NCI-H345 treated with DMSO at 0.1 percent for 48 hours (cell line): ENCODE measurements at regions not wholly inside any gene's neighbourhood (a gene's known extent, or its start where the extent isn't known, plus 50 kb on each side); places are given as distances from the start of the nearest gene placed in this dataset.

Experiments used
- DNase-seq: peaks from one replicate; lab custom pipeline; 2025; ENCODE audit not compliant: unreplicated experiment; lab: John Stamatoyannopoulos, UW

DNA sequence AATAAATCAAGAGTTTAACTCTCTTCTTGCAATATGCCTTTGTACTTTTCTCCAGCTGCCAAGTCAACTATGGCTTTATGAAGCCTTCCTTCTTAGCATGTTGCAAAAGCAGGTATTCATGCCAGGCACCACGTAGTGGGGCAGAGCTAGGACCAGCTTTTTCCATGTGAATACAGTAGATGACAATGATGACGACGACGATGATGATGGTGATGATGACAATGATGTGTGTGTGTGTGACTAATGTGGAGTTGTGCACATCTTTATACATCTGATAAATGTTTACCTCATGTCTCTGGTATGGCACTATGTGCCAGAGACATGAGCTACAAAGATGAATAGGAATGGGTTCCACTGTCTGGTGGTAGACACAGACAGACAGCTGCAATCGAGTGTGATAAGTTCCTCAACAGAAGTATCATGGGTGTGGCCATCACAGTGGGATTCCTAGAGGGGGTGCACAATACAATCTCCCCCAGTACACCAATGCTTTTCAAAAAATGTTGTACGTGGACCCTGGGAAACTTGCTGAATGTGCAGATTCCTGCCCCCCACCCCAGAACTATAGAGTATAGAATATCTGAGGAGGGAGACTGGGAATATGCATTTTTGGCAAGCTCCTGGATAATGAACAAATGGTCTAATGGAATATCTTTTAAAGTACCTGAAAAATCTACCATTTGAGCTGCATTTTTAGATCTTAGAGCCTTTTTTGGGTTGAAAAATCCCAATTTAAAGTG is 183.4 kb downstream of the ABCC12 start:
- no peak for DNase-seq

DNA sequence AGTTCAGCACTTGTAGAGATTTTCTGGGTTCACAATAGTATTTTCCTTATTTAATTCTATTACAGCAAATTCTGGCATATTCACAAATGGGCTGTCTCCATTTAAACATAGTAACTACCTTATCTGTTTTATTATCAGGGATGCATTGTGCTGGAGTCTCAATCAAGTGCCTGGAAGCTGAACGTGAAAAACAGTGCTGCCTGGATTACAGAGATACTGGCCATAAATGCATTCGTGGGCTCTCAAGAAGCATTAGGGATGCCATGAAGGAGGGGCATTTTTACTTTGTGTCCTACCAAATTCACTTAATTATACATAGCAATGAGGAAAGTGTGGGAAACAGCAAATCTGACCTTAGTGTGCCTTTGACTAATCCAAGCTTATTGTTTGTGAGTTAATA is 184.6 kb downstream of the ABCC12 start:
- DNase-seq, result no peak

DNA sequence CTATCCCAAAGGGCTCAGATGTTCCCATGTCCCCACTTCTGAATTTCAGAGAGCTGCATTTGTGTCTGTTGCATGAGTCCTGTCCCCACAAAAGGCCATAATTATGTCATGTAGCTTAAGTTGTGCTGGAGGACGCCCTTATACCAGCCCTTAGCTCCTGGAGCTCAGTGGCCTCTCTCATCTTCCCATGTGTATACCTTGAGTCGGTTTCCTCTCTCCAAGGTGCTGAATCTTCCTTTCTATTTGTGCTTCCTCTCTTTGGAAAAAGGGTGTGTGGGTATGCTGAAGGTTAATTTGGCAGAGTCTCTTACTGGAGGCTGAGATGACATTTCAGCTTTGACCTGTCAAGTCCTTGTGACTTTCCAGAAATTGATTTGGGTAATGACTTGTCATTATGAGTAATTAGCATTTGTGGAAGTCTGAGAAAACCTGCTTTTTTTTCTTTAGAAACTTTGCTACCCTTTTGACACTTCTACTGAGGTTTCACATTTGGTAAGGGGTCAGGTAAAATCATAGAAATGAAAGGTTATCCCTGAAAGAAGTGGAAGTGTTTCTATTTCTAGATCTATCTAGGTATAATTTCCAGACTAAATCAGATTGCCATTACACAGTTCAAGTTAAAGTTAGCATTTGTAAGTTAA is 185.4 kb downstream of the ABCC12 start:
- DNase-seq, result no peak

DNA sequence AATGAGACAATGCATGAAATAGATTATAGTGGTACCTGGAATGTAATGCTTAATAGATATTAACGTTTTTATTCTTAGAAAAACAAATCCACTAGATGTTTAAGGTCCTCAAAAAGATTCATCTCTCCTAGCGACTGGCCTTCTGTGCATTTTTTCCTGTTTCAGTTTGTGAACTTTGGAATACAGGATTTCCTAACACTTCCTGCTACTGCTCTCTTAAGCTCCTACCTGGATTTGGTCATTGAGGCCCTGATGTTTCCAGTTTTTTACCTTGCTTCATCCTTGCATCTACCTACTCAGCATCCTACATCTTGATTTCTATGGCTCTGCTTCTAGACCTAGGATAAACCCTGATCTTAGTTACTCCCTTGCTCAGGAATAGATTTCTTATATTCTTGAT is 188.4 kb downstream of the ABCC12 start:
- no peak for DNase-seq

DNA sequence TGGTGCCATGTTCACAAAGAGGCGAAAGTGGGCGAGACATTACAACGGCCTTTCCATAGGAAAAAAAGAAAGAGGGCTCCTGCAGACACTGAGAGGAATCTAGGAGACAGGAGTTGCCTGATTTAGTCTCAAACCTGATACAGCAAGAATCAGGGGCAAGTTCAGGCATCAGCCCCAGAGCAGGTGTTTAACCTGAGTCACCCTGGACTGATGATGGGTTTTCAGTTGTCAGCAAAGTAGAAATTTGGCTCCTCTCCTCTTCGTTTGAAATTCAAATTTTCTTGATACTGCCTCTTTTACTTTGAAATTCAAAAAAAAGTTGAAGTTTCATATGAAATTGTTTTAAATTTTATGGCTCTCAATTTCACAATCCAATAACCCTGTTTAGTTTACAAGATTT is 189.5 kb downstream of the ABCC12 start:
- DNase-seq, result no peak

DNA sequence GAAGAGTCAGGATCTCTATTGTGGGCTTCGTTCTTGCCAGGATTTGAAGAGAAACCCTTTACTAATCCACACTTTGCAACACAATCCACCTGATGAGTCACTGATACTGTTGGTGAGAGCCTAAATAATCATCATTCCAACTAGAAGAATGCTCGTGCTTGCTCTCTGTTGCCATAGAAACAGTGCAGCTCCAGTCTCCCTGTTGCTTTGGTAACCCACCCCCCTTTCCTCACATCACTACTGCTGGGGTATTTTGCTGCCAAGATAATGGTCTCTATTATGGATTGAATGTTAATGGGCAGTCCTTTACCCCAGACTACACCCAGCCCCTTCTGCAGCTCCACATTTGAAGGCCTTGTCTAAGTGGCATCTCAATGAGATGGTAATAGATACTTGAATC is 190.4 kb downstream of the ABCC12 start:
- no peak for DNase-seq

DNA sequence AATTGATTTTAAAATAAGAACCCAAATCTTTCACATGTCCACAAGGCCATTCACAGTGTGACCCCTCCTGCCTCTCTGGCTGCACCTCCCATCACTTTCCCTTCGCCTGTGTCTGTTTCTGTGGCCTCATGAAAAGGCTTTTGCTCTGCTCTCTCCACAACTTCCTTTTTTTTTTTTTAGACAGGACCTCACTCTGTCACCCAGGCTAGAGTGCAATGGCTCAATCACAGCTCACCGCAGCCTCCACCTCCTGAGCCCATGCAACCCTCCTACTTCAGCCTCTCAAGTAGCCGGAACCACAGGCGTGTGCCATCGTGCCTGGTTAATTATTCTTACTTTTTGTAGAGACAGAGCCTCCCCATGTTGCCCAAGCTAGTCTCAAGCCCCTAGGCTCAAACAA is 197.1 kb downstream of the ABCC12 start:
- DNase-seq, result no peak

DNA sequence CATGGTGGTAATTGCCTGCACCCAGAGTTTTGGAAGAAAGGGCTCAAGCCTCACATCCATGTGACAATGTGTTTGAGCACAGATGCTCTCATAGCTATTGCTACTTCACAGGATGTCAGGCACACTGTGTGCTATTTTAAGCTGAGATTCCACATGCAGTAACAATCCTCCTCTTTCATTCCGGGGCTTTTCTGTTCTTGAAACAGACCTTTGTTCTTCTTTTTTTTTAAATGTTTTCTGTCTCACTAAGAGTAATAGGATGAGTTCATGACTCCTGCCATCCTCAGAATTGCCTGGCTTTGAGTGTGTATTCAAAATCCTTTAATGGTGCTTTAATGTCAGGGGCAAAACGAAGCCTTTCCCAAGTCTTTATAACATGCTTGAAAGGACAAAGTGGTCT is 198.9 kb downstream of the ABCC12 start:
- no peak for DNase-seq

DNA sequence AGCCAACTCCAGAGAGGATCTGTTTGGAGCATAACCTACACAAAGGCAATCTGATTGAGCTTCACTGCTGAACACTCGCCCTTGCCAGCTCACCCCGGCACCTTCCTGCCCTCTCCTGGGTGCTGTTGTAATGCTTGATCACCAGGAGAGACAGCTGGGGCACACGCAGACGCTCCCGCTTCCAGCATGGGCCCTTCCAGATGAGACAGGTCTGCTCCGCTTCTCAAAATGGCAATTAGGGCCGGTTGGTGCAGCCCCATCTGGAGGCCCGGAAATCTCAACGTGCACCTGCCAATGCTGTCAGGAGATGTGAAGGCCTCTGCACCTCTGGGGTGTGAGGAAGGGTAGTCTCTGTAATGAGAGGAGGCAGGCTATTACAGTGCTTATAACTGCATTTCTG is 206.1 kb downstream of the ABCC12 start:
- DNase-seq, result no peak

DNA sequence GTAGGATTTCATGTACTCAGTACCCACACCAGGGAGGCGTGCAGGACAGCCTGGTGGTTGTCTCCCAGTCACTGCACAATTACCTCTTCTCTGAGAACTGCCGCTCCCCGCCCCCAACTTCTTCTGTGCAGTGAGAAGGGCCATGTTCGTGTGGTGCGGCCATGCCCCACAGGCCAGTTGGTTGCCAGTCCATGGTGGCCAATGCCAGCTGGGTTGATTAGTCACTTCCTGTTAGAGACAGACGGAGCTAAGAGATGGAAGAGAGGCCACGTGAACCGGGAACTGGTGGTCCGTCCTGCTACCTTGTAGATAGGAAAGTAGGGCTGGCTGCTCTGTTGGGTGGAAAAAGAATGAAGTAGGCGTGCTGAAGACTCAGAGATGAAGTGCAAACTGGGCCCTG is 206.5 kb downstream of the ABCC12 start:
- DNase-seq, result no peak

DNA sequence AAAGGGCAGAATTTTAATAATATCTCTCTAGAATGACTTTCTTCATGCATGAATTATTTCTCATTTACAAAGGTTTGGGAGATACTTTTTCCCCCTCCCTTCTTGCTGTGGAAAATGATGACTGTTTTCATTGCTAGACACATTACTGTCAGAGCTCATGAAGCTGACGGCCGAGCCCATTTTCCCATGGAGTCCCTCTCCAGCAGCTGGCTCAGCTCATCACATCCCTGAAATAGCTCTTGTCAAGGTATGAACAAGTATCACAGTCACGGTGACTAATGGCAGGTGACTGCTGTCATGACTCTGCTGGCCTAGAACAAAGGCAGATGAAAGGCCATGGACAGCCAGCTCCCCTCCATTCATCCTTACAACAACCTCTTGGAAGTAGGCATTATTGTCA is 208.1 kb downstream of the ABCC12 start:
- no peak for DNase-seq

DNA sequence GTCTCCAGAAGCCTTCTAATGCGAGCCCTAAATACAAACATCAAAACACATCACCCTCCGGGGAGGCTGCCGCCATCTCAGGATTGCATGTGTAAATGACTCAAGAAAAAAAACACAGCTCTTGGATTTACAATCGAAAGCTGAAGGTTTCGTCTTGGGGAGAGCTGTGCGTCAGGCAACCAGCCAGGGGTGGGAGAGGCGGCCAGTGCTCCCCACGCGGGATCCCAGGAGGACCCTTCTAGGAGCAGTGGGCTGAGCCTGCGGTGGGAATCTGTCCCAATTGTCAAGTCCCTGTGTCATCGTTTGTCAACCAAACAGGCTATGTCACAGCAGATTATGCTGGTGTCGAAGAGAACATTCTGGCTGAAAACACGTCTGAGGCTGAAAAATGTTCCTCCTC is 209.7 kb downstream of the ABCC12 start:
- no peak for DNase-seq

DNA sequence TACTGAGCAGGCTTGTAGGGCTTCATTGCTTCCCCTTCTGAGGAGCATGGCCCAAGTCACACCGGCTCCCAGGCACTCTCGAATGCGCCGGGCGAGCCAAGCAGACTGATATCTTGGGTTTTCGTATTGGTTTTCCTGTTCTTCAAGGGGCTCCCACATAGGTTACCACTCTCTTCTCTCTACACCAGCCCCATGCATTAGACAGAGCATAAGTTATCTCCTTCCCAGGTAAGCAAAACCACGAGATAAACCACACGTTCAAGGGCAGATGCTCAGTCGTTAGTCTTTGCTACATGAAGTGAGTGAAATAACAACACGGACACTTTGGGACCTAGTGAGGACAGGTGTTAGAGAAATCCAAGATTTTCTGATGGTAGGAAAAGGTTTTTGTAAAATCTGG is 211.2 kb downstream of the ABCC12 start:
- DNase-seq, result no peak

DNA sequence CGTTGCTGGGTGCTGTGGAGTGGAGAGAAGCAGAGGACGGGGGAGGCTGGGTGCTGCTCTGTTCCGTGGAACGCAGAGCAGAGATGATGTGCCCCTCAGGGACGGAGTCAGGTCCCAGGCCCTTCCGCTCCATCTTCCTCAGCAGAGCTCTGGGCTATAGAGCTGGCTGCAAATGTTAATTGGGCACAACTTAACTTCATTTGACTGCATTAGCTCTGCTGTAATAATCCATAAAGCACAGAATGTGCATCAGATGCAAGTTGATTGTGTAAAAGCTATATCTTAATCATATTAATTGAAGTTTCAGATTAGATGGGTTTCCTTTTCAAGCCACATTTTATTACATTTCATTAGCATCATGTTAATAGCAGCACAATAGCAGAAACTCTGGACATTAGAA is 212.6 kb downstream of the ABCC12 start:
- no peak for DNase-seq

DNA sequence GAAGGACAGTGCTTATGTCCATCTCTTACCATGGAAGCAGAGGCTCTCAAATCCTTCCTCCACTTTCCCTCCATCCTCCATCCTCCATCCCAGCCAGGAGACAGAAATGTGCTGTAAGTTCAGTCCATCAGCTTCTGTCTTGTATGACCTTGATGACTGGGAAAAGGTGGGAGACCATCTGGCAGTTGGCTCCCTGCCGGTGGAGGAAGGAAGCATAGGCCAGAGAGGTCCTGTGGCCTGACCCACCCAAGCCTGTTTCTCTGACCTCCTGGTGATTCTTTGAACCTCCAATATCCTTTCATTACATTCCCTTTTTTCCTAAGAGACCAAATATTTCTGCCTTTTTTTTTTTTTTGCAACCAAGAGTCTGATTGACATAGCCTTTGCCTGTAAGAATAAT is 215.3 kb downstream of the ABCC12 start:
- no peak for DNase-seq

DNA sequence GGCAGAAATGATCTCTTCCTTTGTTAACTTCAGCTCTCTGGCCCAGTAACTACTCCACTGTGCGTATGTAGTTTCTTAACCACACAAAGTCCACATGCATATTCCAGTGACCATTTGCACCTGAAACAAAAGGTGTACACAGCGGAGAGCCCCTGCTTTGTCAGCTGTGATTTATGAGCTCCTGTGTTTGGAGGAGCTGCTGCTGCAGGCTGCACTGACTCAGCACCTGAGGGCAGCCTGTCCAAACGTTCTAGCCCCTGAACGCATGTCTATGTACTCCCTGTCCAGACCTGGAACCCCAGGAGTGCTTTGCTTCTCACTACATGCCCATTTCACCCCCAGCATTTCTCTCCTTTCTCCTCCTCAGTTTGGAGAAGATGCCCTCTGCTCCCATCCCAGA is 216.1 kb downstream of the ABCC12 start:
- no peak for DNase-seq

DNA sequence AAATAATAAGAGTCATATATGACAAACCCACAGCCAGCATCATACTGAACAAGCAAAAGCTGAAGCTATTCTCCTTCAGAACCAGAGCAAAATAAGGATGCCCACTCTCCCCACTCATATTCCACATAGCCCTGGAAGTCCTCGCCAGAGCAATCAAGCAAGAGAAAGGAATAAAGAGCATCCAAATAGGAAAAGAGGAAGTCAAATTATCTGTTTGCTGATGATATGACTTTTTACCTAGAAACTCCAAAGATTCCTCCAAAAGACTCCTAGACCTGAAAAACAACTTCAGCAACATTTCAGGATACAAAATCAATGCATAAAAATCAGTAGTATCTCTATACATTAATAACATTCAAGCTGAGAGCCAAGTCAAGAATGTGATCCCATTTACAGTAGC is 217.5 kb downstream of the ABCC12 start:
- no peak for DNase-seq

DNA sequence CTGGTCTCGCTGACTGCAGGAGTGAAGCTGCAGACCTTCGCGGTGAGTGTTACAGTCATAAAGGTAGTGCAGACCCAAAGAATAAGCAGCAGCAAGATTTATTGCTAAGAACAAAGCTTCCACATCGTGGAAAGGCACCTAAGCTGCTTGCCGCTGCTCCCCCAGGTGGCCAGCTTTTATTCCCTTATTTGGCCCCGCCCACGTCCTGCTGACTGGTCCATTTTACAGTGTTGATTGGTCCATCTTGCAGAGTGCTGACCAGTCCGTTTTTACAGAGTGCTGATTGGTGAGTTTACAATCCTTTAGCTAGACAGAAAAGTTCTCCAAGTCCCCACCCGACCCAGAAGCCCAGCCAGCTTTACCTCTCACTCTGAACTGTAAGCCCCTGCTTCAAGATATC is 227.8 kb downstream of the ABCC12 start:
- DNase-seq, result no peak

DNA sequence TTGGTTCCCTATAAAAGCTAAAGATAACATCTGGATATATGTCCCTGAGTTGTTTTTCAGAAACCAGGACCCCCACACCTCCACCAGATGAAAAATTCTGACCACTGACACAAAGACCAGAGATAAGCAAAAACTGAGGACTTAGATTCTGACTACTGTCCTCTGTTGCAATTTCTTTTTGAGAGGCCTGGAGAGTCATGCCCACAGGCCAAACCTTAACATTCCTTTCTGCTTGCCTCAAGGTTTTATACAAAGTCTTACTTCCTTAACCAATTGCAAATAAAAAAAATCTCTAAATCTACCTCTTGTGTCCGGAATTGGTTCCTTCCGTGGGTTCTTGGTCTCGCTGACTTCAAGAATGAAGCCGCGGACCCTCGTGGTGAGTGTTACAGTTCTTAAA is 228.5 kb downstream of the ABCC12 start:
- DNase-seq, result no peak

DNA sequence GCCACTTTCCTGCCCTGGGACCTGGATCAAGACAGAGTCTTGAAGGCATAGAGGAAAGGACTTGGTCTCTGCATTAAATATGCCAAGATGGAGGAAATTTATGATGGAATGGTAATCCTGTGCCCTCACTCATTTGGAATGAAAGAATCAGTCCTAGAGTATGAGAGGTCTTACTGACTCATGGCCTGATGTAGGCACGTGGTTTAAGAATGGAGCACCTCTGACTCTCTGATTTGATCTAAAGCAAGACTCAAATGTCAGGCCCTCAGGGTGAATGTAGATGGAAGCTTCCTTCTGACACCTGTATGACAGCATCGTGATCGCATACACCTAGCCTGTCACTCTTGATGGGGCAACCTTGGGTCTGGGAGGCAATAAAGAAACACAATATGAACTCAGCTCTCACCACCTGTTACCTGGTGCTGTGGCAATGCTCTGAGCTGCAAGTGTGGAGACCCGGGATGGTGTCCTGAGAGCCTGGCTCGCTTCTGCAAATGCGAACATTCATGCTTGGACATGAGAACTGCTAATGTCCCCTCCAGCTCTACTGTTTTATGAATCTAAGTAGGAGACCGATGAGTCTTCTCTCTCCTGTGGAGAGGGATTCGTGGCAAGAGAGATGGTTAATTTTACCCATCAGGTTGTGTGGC is 229.9 kb downstream of the ABCC12 start:
- no peak for DNase-seq

DNA sequence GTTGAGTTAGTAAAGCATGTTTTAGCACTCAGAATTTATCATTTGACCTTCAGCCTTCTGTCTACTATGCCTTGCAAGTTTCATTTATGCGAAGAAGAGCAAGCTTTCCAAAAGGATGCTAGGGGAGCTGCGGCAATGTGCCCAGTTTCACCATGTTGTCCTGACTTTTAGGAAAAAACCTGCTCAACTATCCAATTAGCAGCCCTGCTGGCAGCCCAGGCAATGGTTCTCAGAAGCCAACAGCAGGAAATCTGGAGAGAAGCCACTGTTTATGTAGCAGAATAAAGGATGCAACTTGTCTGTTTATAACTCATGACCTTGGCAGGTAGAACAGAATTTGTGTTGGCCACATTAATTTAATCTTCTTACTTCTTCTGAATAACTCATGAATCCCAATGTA is 230.8 kb downstream of the ABCC12 start:
- no peak for DNase-seq

DNA sequence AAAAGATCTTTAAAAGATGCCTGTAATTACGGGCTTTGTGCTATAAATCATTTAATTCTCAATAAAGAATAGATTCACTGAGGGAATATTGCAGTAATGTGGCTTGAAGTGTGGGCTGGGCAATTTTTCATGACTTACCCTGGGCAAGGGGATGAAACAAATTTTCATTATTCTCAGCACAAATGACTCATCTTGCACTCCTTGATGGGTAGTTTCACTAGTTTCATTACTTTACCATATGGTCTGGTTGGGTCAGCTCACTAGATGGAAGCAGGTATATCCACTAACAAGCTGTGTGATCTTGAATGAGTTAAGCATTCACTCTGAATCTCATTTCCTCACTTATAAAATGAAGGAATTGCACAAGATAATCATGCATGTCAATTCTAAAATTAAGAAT is 234.3 kb downstream of the ABCC12 start:
- DNase-seq, result no peak

DNA sequence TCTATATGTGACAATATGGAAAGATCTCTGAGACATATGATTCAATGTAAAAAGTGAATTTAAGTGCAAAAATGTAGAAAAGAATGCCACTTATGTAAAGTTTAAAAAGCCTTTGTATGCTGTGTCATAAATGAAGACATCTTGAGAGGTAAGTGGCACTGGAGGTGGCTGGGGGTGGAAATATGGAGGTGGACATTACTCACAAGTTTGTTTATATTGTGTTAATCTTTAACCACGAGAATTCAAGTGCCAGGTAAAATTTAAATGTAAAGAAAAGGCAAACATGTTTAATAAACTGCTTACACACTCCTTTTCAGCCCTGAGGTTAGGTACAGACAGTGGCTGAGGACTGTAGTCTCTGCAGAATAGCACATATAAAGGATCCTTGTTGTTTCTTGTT is 235.1 kb downstream of the ABCC12 start:
- no peak for DNase-seq
